Ascending aorta (tissue), 2 donors: ENCODE measurements at regions not wholly inside any gene's neighbourhood (a gene's known extent, or its start where the extent isn't known, plus 50 kb on each side); places are given as distances from the start of the nearest gene placed in this dataset.

Experiments
- DNase-seq, 2 donors: peaks; one replicate each; pipeline ENCODE4 v3.0.0-alpha.2; 2019; ENCODE audit warnings: low spot score in 2 of 2
- H3K27ac ChIP-seq, 2 donors: fragments of 200-600 bp; sonication (generic); one replicate each; pipeline ENCODE4 v1.5.1; 2016 to 2017; ENCODE audit warnings: mild to moderate bottlenecking in 1 of 2
- H3K27me3 ChIP-seq: fragments of 200-600 bp; sonication (generic); one replicate; pipeline ENCODE4 v1.5.1; 2017
- H3K36me3 ChIP-seq, 2 donors: fragments of 200-600 bp; sonication (generic); one replicate each; pipeline ENCODE4 v1.5.1; 2016
- H3K4me1 ChIP-seq, 2 donors: fragments of 200-600 bp; sonication (generic); one replicate each; pipeline ENCODE4 v1.5.1; 2016 to 2017; ENCODE audit warnings: mild to moderate bottlenecking in 1 of 2
- H3K4me3 ChIP-seq, 2 donors: fragments of 200-600 bp; sonication (generic); one replicate each; pipeline ENCODE4 v1.5.1; 2016 to 2017; ENCODE audit warnings: mild to moderate bottlenecking in 1 of 2
- H3K9me3 ChIP-seq, 2 donors: fragments of 200-600 bp; sonication (generic); one replicate each; pipeline ENCODE4 v1.5.1; 2016
- CTCF ChIP-seq, 3 experiments: fragments of 200-600 bp in 2 of 3; fragments of 450-650 bp in 1 of 3; sonication (generic) in 2 of 3; IDR thresholded peaks; one replicate each; pipeline ENCODE4 v1.5.1; 2016 to 2019; ENCODE audit warnings: antibody characterized with exemption in 3 of 3, mild to moderate bottlenecking in 1 of 3, moderate library complexity in 1 of 3
- intact Hi-C: fragments of 100-400 bp; cut with DNase I; formaldehyde crosslinking; loops from one replicate; pipeline ENCODE4 v1.15.1; 2023

DNA sequence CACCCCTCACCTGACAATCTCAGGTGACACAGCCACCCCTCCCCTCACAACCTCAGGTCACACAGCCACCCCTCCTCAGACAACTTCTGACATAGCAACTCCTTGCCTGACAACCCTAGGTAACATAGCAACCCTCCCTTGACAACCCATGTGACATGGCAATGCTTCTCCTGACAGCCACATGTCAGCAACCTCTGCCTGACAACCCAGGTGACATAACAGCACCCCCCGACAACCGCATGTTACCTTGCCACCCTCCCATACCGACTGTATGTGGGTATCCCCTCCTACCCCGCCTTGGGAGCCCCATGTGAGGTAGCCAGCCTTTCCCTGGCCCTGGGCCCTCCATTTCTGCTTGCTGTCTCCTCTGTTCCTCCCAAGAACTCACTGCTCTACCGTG lies 77.7 kb upstream of the B3GAT1 start:
- Histone ChIP-seq H3K27ac (no peak overlapping the region), H3K9me3 (no peaks in the 10 kb centered on the region), H3K4me1 (no peaks in the 10 kb centered on the region), H3K4me3 (no peak overlapping the region), H3K27me3 (no peaks in the 10 kb centered on the region), H3K36me3 (no peaks in the 10 kb centered on the region)
- intact Hi-C loops = no loop called here
- DNase-seq = peak in 1 of 2 donors; percentile 37
- TF ChIP-seq CTCF (IDR thresholded peaks at IDR 0.05) = no peak

DNA sequence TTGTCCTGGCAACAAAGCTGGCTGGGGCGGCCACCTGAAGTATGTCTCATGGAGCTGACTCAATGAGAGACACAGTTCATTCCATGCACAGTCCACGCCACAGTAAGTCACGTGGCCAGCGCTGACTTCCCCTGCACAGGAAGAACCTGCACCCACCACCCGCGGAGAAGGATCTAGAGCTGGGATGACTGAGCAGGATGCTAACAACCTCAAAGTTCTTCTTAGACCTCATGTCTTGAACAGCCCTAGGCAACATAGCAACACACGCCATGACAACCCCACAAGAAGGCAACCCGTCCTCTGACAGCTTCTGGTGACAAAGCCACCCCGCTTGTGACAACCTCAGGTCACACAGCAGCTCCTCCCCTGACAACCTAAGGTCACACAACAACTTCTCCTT lies 76.9 kb upstream of the B3GAT1 start:
- peak in 1 of 2 donors; percentile 38 for DNase-seq
- no peaks in the 10 kb centered on the region for H3K27me3 ChIP-seq
- H3K9me3 ChIP-seq = no peaks in the 10 kb centered on the region
- no peak overlapping the region for H3K27ac ChIP-seq
- no peak overlapping the region for H3K4me3 ChIP-seq
- no peak for TF ChIP-seq CTCF (IDR thresholded peaks at IDR 0.05)
- H3K36me3 ChIP-seq = no peaks in the 10 kb centered on the region
- no peaks in the 10 kb centered on the region for H3K4me1 ChIP-seq
- intact Hi-C loops = no loop called here

DNA sequence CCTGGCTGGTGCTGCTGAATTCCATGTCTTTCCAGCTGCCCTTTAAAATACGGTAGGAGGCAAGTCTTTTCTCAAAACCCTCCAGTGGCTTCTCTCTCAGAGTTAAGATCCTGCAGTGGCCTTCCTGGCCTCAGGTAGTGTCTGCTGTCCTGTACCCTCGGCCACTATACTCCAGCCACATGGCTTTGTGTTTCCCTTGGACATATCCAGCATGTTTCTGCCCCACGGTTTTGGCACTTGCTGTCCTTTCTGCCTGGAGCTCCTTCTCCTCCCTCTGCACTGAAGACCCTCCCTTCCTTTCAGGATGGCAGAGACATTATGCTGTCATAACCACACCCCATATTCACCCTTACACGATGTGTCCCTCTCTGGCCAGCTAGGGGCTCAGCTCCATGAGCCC lies 76.5 kb upstream of the B3GAT1 start:
- H3K27ac ChIP-seq = no peak overlapping the region
- no peaks in the 10 kb centered on the region for H3K27me3 ChIP-seq
- no peak for TF ChIP-seq CTCF (IDR thresholded peaks at IDR 0.05)
- intact Hi-C loops = no loop called here
- no peaks in the 10 kb centered on the region for H3K4me1 ChIP-seq
- peak in 1 of 2 donors; percentile 21 for DNase-seq
- no peaks in the 10 kb centered on the region for H3K36me3 ChIP-seq
- no peaks in the 10 kb centered on the region for H3K9me3 ChIP-seq
- H3K4me3 ChIP-seq = no peak overlapping the region

DNA sequence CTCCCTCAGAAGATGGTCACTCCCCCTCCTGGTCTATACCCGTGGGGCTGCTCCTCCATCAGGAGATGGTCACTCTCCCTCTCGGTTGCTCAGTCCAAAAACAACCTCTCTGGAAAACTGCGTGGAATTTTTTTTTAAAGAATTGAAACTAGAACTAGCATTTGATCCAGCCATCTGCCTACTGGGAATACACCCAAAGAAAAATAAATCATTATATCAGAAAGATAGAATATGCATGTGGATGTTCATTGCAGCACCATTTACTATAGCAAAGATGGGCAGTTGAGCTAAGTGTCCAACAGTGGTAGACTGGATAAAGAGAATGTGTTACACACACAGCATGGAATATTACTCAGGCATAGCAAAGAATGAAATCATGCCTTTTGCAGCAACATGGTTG lies 75.7 kb upstream of the B3GAT1 start:
- Histone ChIP-seq H3K4me1 (no peaks in the 10 kb centered on the region), H3K27ac (no peak overlapping the region), H3K4me3 (no peak overlapping the region), H3K9me3 (no peaks in the 10 kb centered on the region), H3K27me3 (no peaks in the 10 kb centered on the region), H3K36me3 (no peaks in the 10 kb centered on the region)
- no peak for DNase-seq
- intact Hi-C loops = no loop called here
- no peak for TF ChIP-seq CTCF (IDR thresholded peaks at IDR 0.05)

GRCh38 chr11:134486704-134487103 lies 74.7 kb upstream of the B3GAT1 start:
- Histone ChIP-seq H3K4me3 (no peak overlapping the region), H3K36me3 (no peaks in the 10 kb centered on the region), H3K27ac (no peak overlapping the region), H3K27me3 (no peaks in the 10 kb centered on the region), H3K4me1 (no peaks in the 10 kb centered on the region), H3K9me3 (no peaks in the 10 kb centered on the region)
- DNase-seq = peak in 1 of 2 donors; percentile 59
- intact Hi-C loops = no loop called here
- no peak for TF ChIP-seq CTCF (IDR thresholded peaks at IDR 0.05)

- TF ChIP-seq CTCF (IDR thresholded peaks at IDR 0.05) = no peak
- DNase-seq = peak in 1 of 2 donors; percentile 51
- no peaks in the 10 kb centered on the region for H3K27me3 ChIP-seq
Measured at GRCh38 chr11:134486106-134486505, 74.1 kb upstream of the B3GAT1 start.

More at GRCh38 chr11:134486106-134486505, 74.1 kb upstream of the B3GAT1 start:
- intact Hi-C loops = no loop called here
- H3K4me1 ChIP-seq = no peaks in the 10 kb centered on the region
- no peak overlapping the region for H3K4me3 ChIP-seq
- no peak overlapping the region for H3K27ac ChIP-seq
- no peaks in the 10 kb centered on the region for H3K9me3 ChIP-seq
- H3K36me3 ChIP-seq = no peaks in the 10 kb centered on the region
